ENCODE measurements at regions not wholly inside any gene's neighbourhood (a gene's known extent, or its start where the extent isn't known, plus 50 kb on each side); places are given as distances from the start of the nearest gene placed in this dataset.

- TF ChIP-seq, protein P1, sequence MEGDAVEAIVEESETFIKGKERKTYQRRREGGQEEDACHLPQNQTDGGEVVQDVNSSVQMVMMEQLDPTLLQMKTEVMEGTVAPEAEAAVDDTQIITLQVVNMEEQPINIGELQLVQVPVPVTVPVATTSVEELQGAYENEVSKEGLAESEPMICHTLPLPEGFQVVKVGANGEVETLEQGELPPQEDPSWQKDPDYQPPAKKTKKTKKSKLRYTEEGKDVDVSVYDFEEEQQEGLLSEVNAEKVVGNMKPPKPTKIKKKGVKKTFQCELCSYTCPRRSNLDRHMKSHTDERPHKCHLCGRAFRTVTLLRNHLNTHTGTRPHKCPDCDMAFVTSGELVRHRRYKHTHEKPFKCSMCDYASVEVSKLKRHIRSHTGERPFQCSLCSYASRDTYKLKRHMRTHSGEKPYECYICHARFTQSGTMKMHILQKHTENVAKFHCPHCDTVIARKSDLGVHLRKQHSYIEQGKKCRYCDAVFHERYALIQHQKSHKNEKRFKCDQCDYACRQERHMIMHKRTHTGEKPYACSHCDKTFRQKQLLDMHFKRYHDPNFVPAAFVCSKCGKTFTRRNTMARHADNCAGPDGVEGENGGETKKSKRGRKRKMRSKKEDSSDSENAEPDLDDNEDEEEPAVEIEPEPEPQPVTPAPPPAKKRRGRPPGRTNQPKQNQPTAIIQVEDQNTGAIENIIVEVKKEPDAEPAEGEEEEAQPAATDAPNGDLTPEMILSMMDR (IDR thresholded peaks at IDR 0.05) = no peak
- TF ChIP-seq POLR2A (IDR thresholded peaks at IDR 0.05) = no peak
Observed at GRCh38 chr14:71863049-71863448, 69.2 kb upstream of the RGS6 start.

Data from body of pancreas (tissue), 4 donors.